Inferior parietal cortex (tissue), 1 donor: ENCODE measurements at regions not wholly inside any gene's neighbourhood (a gene's known extent, or its start where the extent isn't known, plus 50 kb on each side); places are given as distances from the start of the nearest gene placed in this dataset.

Experiments used
- DNase-seq: peaks from one replicate; pipeline ENCODE4 v3.0.0-alpha.2; 2016; ENCODE audit errors: extremely low spot score

DNA sequence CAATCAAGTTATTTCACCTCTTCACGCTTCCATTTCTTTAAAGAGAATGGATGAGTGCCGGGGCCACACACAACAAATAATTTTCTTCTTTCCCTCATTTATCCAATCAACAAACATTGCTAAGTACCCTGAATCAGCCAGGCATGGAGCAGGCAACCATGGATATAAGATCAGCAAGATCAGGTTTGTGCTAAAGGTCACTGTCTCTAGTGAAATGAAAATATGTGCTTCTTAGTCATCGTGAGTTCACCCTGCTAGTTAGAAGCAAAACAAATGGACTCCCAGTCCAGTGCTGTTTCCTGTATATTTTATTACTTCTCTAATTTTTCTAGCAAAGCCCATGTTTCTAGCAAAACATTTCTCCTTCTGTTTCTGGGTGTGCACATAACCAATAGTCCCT lies 629.2 kb downstream of the BNC2 start:
- DNase-seq, result no peak

DNA sequence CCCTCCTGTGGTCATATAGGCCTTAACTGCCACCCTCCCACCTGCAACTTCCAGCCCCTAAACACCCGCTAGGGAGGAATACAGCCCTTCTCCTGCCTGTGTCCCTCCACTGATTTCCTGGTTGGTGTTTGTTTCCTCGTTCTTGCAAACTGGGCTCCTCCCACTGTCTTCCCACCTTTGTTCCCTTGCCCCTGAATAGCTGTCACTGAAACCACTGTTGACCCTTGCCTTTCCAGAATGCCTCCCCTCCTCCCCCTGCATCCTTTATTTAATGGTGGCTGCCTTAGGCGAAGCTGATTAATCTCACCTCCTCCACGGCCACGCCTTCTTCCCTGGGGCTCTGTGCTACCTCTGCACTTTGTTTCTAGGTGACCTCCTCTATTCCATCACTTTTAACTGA lies 626.7 kb downstream of the BNC2 start:
- no peak for DNase-seq

DNA sequence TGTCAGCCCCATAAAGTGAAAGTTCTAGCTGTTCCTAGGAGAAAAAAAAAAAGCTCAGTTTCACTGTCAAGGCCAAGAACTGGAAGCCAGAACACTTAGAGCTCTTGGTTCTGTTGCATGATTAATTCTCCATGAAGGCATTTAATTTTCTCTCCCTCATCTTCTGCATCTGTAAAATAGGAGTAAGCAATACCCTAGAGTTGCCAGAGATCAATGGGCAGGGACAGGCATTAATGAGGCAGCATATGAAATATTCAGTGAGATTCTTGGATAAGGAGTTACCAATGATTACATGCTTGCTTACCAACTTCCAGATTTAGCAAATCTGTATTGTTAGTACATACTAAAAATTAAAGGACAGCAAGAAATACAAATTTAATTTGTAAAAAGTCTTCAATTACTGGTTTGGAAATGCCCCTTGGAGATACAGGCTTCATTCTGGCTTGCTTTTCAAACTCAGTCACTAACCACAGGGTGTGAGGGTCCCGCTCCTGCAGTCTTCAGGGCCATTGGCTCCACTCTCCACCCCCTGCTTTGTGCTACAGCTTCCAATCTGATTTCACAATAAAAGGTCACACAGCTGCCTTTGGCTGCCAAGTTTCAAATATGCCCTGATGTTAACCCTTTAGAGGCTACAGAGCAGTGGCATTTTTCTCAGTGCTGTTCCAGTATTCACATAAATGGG lies 624.6 kb downstream of the BNC2 start:
- no peak for DNase-seq

DNA sequence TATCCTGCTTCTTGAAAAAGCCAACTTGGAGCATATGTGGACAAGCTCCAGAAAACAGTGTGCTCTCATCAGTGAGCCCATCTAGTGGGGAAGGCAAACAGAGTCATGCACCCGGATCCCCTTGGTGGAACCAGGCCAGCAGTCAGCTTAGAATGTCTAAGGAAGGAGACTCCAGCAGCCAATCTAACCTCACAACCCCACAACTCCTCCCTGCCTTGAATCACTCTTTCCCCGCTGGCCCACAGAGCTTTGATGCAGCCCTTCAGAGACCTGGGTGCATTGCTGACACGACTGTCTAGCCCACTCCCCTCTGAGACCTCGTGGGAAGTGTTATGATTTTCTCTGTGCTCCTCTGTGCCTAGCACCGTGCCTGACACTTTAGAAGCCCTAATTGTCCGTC lies 623.7 kb downstream of the BNC2 start:
- no peak for DNase-seq

DNA sequence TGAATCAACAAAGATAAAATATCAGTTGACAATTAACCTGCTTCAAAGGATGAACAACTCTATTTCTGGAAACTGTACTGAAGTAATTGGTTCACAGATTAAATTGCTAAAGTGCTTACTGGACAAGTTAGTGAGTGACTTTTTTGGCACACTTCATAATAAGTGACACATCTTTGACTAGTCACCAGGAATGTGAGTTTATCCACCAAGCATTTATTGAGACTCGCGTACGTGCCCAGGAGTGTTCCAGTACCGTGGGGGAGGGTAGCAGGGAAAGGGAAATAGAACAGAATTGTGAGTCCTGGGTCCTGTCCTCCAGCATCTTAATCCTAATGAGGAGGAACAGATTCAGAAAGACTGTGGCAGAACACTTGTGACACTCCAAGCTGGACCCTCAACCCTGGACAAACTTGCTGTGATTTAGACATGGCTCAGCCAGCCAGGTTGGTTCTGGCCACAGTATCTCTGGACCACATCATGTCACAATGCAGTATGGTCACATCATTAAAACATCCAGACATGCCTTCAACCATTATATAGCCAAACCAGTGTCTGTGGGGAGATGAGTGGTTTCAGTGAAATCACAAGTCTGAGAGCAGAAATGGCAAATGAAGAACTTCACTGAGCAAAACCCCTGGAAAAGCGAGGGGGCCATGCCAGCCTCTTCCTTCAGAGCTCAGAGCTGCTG lies 623.1 kb downstream of the BNC2 start:
- no peak for DNase-seq

DNA sequence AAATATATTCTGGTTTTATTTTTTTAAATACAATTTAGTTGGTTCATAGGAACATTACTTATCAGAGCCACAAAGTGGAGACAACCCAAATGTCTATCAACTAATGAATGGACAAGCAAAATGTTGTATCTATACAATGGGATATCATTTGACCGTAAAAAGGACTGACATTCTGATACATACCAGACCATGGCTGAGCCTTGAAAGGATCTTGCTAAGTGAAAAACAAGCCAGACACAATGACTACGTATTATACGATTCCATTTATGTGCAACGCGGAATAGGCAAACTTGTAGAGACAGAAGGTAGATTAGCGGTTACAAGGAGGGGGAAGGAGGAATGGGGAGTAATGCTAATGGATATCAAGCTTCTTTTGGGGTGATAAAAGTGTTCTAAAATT lies 621.6 kb downstream of the BNC2 start:
- DNase-seq, result no peak

DNA sequence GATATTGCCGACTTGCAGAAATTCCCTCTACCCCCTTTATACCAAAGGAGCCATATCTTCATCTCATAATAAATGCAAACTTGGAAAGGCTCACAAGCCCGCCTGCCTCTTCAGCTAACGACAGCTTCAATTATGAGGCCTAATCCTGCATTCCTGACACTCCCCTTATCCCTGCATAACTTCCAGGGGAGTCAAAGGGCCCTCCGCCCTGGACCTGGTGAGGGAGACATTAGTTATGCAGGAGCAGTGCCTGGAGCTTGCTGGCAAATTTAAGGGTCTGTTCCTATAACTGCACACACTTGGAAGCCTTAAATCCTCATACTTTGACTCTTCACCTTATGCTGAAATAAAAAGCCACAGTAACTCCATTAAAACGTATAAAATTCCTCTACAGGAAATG lies 617.9 kb downstream of the BNC2 start:
- no peak for DNase-seq

DNA sequence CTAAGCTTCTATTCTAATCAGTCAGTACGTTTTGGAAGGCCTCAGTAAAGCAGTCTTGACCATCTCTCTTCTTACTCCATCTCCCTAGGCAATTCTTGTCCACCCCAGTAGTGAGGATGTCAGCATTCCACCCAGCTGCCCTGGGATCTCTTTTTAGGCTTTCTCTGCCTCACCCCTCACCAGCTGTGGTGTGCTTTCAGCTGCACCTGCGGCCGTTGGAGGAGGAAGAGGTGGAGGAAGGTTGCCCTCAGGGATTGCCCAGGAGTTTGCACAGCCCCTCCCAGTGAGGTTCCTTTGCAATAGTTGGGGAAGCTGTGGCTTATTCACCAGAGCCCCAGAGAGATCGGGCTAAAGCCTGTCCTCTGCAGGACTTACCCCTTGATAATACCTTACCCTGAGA lies 615.8 kb downstream of the BNC2 start:
- no peak for DNase-seq

DNA sequence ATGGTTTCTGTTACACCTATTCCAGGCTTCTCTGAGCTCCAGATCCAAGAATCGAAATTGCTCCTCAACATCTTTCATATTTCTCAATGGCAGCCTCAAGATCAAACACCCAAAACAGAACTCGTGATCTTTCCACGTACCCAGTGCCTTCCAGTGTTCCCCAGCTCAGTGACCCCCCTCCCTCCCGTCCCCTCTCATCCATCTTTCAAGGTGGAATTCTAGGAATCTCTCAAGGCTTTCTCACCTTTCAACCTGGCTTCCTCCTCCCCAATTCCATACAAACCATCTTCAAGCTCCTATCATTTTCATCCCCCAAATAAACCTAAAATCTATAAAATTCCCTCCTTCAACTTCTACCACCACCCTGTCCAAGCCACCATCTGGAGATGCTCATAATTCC lies 615.3 kb downstream of the BNC2 start:
- DNase-seq, result no peak

DNA sequence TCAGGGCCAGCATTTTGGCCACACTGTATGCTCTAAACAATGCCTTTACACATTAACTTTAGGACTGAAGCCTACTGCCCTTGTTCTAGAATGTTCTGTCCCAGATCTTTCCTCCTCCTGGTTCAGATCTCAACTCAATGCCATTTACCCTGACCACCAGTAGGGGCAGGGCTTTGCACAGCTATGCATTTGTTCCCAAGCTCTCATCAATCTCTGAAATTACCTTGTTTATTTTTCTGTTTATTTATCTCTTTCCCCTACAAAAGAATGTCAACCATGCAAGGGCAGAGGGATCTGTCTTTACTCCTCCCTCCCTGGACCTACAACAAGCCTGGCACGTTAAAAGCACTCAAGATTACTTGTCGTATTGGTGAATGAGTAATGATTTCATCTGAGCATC lies 612.9 kb downstream of the BNC2 start:
- DNase-seq, result no peak

DNA sequence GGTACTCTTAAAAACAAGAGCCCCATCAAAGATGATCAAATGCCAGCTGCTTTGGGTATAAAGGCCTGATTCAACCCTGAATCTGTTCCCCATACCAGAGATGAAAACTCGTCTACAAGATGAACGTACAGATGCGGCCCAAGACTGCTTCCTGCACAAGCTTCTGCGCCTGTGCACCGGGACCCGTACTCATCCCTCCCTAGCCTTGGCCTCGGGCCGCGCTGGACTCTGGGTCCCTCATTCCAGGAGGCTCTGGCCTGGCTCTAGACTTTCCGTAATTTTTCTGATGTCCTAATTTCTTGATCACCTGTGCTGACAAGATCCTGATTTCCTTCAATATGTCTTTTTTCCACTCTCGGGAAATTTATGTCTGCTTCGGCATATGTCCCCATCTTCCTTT lies 612.3 kb downstream of the BNC2 start:
- DNase-seq, result no peak

DNA sequence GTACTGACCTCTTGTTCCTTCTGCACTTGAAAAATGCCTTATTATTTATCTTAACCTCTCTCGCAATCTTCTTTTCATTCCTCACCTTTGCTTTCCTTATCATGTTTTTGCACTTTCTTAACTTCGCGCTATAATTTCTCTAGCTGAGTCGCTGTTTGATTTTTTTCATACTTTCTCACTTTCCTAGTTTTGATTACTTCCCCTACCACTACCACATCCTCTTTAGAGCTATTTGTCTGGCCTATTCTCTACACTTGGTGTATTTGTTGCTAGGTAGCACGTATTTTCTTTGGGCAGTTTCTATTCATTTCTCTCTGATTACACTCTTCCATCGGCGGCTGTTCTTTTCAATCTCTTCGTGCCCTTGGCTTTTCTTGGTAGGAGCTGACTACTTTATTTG lies 611.8 kb downstream of the BNC2 start:
- DNase-seq, result no peak

DNA sequence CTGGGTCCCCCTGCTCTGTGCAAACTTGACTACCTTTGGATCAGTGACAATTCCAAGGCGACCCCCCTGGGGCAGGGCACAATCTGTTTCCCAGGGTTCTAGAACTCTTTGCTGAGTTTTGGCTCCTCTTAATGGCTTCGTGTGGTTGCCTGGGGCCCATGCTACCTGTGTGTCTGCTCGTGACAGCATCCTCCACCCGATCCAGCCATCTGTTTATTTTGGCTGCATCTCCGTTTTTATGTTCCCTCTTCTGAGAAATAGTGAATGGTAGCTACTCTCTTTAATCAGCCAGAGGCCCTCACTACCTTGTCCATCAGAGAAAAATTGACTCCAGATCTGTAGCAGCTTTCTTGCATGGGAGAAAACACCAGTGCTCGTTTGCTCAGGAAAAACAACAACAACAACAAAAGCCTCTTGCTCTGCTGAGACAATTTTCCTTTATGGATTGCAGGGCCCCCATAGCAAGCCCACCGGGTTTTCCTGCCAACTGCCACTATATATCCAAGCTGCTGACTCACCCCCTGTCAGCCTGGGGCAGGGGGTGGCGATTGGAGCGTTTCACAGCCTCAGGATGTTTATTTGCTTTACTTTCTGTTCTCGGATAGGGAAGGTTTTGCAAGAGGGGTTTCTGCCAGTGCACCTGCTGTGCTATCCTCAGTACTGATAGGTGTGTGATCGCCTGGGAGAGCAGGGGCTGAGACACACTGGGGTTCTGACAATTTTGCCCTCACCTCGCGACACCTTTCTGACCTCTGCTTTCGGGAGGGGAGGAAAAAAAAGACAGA lies 607.8 kb downstream of the BNC2 start:
- no peak for DNase-seq

DNA sequence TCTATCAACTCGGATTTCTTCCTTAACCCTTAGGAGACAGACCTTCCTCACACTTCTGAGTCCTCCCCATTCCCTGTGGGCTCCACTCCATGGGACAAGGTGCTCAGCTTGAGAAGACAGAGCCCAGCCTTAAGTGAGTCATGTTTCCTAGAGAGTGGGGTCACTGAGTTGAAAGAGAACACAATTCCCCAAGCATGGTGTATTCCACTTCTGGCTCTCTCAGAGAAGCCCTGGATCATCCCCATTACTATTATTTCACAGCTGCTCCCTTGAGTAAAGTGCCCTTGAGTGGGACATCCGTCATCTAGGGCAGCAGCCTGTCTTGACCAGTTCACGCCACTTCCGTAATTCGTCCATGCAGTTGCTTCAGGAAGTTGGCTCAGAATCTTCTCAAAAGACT lies 604.8 kb downstream of the BNC2 start:
- DNase-seq, result no peak

DNA sequence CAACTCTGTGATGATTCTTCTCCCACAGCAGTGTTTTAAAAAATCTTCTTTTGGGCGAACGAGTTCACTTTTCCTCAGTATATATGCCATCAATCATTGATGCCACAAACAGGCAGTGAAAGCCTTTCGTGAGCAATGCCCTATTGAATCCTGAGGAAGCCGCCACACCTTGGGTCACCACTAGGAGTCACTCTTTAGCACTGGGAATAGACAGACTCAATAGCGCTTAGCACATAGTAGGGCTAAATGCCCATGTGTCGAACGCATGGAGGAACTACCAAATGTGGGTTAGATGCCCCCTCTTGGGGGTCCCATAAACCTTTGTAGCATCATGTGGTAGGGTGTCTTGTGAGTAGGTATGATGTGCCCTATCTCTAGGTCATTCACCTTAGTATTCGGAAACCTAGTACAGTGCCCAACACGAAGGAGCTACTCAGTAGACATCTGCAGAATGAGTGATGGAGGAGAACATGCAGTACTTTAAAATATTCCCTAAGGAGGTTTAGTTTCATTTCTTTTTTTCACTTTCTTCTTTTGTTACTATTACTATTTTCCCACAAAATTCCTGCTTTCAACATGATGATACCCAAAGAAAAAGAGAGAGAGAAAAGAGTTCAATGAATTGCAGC lies 603.7 kb downstream of the BNC2 start:
- no peak for DNase-seq

DNA sequence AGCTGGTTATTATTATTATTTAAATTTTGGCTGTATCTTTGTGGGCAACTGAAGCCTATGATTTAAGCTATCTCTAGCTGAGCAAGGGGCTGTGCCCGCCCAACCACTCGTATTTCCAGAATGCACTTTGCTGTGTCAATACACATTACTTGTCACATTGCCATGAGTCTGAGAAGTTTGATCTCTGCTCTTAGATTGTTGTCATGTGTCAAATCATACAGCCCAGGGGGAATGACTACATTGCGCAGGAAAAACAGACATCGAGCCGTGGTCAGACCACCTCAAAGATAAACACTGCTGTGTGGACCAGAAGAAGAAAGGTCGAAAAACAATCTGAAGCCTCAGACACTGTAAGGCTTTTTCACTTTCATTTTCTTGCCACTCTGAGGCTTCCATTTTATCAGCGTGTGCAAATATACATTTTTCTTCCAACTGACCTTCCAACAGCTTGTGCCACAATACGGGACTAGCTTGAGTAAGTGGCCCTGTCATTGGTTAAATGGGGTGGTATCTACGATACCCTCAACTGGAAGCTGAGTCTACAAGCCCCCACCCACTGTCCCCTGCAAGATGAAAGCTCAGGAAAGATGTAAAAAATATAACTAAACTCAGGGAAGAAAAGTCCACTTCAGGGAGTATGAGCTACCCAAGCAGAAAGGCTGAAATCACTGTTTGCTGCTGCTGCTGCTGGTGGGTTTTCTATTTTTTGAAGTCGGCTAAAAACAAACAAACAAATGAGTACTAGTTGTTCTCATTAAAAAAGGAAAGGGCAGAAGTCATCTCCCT lies 603.0 kb downstream of the BNC2 start:
- DNase-seq, result no peak

DNA sequence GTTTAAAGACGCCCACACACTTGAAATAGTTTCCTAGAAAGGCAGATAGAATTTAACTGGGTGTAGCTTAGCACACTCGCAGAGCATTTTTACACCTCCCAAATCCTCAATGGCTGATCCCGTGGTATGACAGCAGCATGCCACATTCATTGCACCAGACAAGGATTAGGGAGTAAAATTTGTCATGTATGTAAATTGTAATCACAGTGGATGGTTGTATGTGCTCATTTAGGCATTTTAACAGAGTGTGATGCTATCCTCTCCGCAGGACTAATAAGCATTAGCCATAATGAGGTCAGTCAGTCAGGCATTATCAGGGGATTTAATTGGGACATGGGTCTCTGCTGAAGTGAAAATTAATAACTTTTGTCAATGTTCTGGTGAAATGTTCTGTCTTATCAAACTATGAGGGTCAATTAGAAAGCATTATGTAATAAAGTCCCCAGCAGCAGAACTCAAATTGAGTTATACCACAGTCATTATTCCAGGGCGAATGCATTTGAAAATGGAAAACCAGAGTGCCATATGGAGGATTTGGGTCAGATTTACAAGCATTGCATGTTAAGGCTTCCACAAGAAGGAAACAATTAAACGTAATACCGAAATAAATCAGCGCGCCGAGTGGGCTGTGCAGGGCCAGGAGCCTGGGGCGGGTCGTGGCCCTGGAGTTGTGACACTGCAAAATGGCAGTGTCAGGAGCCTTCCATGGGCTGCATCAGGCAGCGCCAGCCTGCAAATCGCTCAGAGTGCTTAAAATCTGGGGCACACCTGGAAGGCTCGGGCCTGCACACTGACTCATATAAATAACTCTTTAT lies 602.2 kb downstream of the BNC2 start:
- no peak for DNase-seq

DNA sequence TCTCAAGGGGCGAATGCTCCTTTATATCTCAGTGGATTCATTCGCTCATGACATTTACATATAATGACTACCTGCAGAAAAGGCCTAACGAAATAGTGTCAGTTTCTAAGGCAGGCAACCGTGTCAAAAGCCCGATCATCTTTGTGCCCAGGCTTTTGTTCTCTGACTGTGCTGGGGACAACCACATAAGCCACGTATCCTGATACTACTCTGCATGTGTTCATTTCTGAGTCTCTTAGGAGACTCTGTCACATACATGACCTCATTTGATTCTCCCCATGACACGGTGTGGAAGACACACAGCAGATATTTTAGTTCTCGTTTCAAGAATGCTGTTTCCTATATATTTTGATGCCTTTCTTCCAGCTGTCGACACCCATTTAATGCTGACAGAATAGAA lies 598.5 kb downstream of the BNC2 start:
- no peak for DNase-seq

DNA sequence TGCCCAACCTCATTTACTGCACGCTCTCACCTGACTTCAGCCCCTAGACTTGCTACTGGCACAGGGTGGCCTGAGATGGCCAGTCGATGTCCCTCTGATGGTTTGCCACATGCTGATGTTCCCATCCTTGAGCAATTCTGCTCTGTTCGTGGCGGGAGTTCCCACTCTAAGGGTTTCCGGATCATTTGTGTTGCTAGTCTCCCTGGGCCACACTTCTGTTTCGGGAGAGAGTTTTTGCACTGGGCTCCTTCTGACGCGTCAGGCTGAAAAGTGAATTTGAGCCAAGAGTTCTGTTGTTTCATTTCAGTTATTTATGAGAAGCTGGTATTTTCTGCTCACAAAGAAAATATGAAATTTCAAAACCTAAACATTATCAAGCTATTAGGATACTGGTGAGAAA lies 597.7 kb downstream of the BNC2 start:
- no peak for DNase-seq

DNA sequence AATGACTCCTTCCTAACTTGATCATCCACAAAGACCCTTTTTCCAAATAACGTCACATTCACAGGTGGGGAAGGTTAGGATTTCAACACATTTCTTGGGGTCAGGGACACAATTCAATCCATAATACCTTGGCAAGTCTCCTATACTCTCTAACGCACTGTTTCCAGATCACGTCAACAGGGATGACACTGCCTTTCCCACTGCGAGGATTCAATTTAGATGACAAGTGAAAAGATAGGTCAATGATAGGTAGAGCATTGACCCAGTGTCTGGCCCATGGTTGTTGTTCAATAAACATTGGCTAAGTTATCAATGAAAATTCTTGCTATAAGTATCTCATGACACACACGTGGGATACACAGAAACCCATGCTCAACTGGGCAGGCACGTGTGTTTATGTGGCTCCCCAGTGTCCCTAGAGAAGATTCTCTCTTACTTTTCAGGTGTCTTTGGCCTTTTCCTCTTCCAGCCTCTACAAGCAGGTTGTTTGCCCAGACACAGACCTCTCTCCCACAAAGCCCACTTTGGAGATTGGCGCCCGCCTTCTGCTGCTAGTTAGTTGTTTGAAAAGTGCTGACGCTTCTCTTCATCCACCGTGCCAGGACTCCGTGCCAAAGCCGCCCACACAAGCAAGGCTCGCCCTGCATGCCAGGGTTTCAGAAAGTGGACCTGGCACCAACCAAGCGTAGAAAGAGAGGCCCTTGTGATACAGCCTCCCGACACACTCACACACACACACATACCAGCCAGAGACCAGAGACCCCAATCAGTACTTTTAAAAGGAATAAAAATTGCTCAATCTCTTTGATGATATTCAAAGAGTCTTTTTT lies 594.5 kb downstream of the BNC2 start:
- peak; percentile 20 for DNase-seq
